ENCODE measurements at regions not wholly inside any gene's neighbourhood (a gene's known extent, or its start where the extent isn't known, plus 50 kb on each side); places are given as distances from the start of the nearest gene placed in this dataset.

- Histone ChIP-seq H3K4me3 (ENCODE audit: low read length) (no peak overlapping the region), H3K27me3 (ENCODE audit: control insufficient read depth in 2 of 2, insufficient read depth in 2 of 2, low read length in 2 of 2) (no peaks in the 10 kb centered on the region), H3K27ac (ENCODE audit: low read depth, low read length) (no peak overlapping the region), H3K9me3 (ENCODE audit: control insufficient read depth in 2 of 3, low read length in 3 of 3) (no peaks in the 10 kb centered on the region), H3K4me1 (ENCODE audit: control insufficient read depth in 2 of 2, insufficient read depth in 2 of 2, low read length in 2 of 2) (no peaks in the 10 kb centered on the region), H3K36me3 (ENCODE audit: control insufficient read depth in 2 of 3, insufficient read depth in 3 of 3, low read length in 3 of 3) (no peaks in the 10 kb centered on the region)
- Mint-ChIP-seq H3K27me3 (no peaks in the 10 kb centered on the region), H3K4me1 (no peaks in the 10 kb centered on the region), H3K9me3 (peaks cover 0 to 5% (median 0%) of the 10 kb centered on the region in 11 donors), H3K27ac (no peak overlapping the region), H3K36me3 (no peaks in the 10 kb centered on the region), H3K4me3 (no peak overlapping the region)
- ChIA-PET CTCF (no interaction called here), POLR2A (interaction anchor here (0.6 kb wide), 1 partner anchor 406 kb away, joined by 6 read pairs; no protein-coding TSS in a partner anchor)
- intact Hi-C loops (cut with micrococcal nuclease), result no loop called here
- ATAC-seq (no peak), DNase-seq (no peak)
Observed at GRCh38 chr9:29981013-29981412, 2403.4 kb upstream of the ACO1 start.

GRCh38 chr9:29999645-30000044 is 2384.8 kb upstream of the ACO1 start:
- no peak for ATAC-seq
- Histone ChIP-seq H3K27ac (ENCODE audit: low read depth, low read length) (no peak overlapping the region), H3K27me3 (ENCODE audit: control insufficient read depth in 2 of 2, insufficient read depth in 2 of 2, low read length in 2 of 2) (no peaks in the 10 kb centered on the region), H3K4me3 (ENCODE audit: low read length) (no peak overlapping the region), H3K4me1 (ENCODE audit: control insufficient read depth in 2 of 2, insufficient read depth in 2 of 2, low read length in 2 of 2) (no peaks in the 10 kb centered on the region), H3K9me3 (ENCODE audit: control insufficient read depth in 2 of 3, low read length in 3 of 3) (no peaks in the 10 kb centered on the region), H3K36me3 (ENCODE audit: control insufficient read depth in 2 of 3, insufficient read depth in 3 of 3, low read length in 3 of 3) (no peaks in the 10 kb centered on the region)
- no peak overlapping the region for H3K4me3 Mint-ChIP-seq
- ChIA-PET POLR2A (no interaction called here), CTCF (no interaction called here)
- no peaks in the 10 kb centered on the region for H3K36me3 Mint-ChIP-seq
- peaks cover 0 to 17% (median 9%) of the 10 kb centered on the region in 11 donors for H3K9me3 Mint-ChIP-seq
- intact Hi-C loops (cut with micrococcal nuclease), result no loop called here
- H3K27ac Mint-ChIP-seq, result no peak overlapping the region
- DNase-seq, result no peak
- no peaks in the 10 kb centered on the region for H3K4me1 Mint-ChIP-seq
- H3K27me3 Mint-ChIP-seq, result no peaks in the 10 kb centered on the region

- no peak for ATAC-seq
Observed at GRCh38 chr9:30010691-30011090, 2373.8 kb upstream of the ACO1 start.

DNA sequence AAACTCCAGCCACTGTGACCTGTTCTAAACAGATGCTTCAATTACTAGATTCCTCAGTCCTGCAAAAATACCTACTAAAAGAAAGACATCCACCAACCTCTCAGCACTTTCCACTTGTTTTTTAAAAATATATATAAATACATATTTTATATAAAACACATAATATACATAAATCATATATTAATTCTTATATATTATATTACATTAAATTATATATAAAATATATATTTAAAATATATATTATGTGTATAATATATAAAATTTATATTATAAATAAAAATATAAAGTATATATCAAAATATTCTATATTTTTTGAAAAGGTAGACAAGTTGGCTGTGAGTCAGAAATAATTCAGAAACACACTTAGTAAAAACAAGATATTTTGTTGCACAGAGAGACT is 2371.8 kb upstream of the ACO1 start:
- DNase-seq (no peak), ATAC-seq (no peak)
- no peaks in the 10 kb centered on the region for H3K4me1 Mint-ChIP-seq
- CTCF ChIA-PET, result no interaction called here
- H3K27ac ChIP-seq (ENCODE audit: low read depth, low read length), result no peak overlapping the region
- H3K9me3 ChIP-seq (ENCODE audit: control insufficient read depth in 2 of 3, low read length in 3 of 3), result no peaks in the 10 kb centered on the region
- no peaks in the 10 kb centered on the region for H3K4me1 ChIP-seq (ENCODE audit: control insufficient read depth in 2 of 2, insufficient read depth in 2 of 2, low read length in 2 of 2)
- POLR2A ChIA-PET, result no interaction called here
- H3K4me3 ChIP-seq (ENCODE audit: low read length), result no peak overlapping the region
- no peaks in the 10 kb centered on the region for H3K36me3 Mint-ChIP-seq
- H3K27ac Mint-ChIP-seq, result no peak overlapping the region
- H3K36me3 ChIP-seq (ENCODE audit: control insufficient read depth in 2 of 3, insufficient read depth in 3 of 3, low read length in 3 of 3), result no peaks in the 10 kb centered on the region
- H3K27me3 Mint-ChIP-seq, result no peaks in the 10 kb centered on the region
- intact Hi-C loops (cut with micrococcal nuclease), result no loop called here
- H3K27me3 ChIP-seq (ENCODE audit: control insufficient read depth in 2 of 2, insufficient read depth in 2 of 2, low read length in 2 of 2), result no peaks in the 10 kb centered on the region
- H3K9me3 Mint-ChIP-seq, result no peaks in the 10 kb centered on the region
- H3K4me3 Mint-ChIP-seq, result no peak overlapping the region

More at GRCh38 chr9:30010691-30011090, 2373.8 kb upstream of the ACO1 start:
- DNase-seq, result no peak
- H3K4me1 Mint-ChIP-seq, result no peaks in the 10 kb centered on the region
- no peaks in the 10 kb centered on the region for H3K4me1 ChIP-seq (ENCODE audit: control insufficient read depth in 2 of 2, insufficient read depth in 2 of 2, low read length in 2 of 2)
- H3K36me3 ChIP-seq (ENCODE audit: control insufficient read depth in 2 of 3, insufficient read depth in 3 of 3, low read length in 3 of 3), result no peaks in the 10 kb centered on the region
- no peaks in the 10 kb centered on the region for H3K36me3 Mint-ChIP-seq
- H3K27ac ChIP-seq (ENCODE audit: low read depth, low read length), result no peak overlapping the region
- CTCF ChIA-PET, result no interaction called here
- H3K4me3 ChIP-seq (ENCODE audit: low read length), result no peak overlapping the region
- H3K27me3 Mint-ChIP-seq, result no peaks in the 10 kb centered on the region
- intact Hi-C loops (cut with micrococcal nuclease), result no loop called here
- no peaks in the 10 kb centered on the region for H3K27me3 ChIP-seq (ENCODE audit: control insufficient read depth in 2 of 2, insufficient read depth in 2 of 2, low read length in 2 of 2)
- H3K9me3 Mint-ChIP-seq, result no peaks in the 10 kb centered on the region
- H3K9me3 ChIP-seq (ENCODE audit: control insufficient read depth in 2 of 3, low read length in 3 of 3), result no peaks in the 10 kb centered on the region
- no peak overlapping the region for H3K4me3 Mint-ChIP-seq
- POLR2A ChIA-PET, result no interaction called here
- H3K27ac Mint-ChIP-seq, result no peak overlapping the region

- Histone ChIP-seq H3K36me3 (ENCODE audit: control insufficient read depth in 2 of 3, insufficient read depth in 3 of 3, low read length in 3 of 3) (no peaks in the 10 kb centered on the region), H3K27me3 (ENCODE audit: control insufficient read depth in 2 of 2, insufficient read depth in 2 of 2, low read length in 2 of 2) (no peaks in the 10 kb centered on the region), H3K4me3 (ENCODE audit: low read length) (no peak overlapping the region), H3K27ac (ENCODE audit: low read depth, low read length) (no peak overlapping the region), H3K9me3 (ENCODE audit: control insufficient read depth in 2 of 3, low read length in 3 of 3) (no peaks in the 10 kb centered on the region), H3K4me1 (ENCODE audit: control insufficient read depth in 2 of 2, insufficient read depth in 2 of 2, low read length in 2 of 2) (no peaks in the 10 kb centered on the region)
- H3K27me3 Mint-ChIP-seq, result no peaks in the 10 kb centered on the region
- no peaks in the 10 kb centered on the region for H3K9me3 Mint-ChIP-seq
- intact Hi-C loops (cut with micrococcal nuclease), result no loop called here
- no peak overlapping the region for H3K27ac Mint-ChIP-seq
- no peaks in the 10 kb centered on the region for H3K4me1 Mint-ChIP-seq
- ChIA-PET POLR2A (no interaction called here), CTCF (no interaction called here)
- H3K36me3 Mint-ChIP-seq, result no peaks in the 10 kb centered on the region
- DNase-seq, result no peak
- no peak for ATAC-seq
- H3K4me3 Mint-ChIP-seq, result no peak overlapping the region
Observed at GRCh38 chr9:30015073-30015472, 2369.4 kb upstream of the ACO1 start.

DNA sequence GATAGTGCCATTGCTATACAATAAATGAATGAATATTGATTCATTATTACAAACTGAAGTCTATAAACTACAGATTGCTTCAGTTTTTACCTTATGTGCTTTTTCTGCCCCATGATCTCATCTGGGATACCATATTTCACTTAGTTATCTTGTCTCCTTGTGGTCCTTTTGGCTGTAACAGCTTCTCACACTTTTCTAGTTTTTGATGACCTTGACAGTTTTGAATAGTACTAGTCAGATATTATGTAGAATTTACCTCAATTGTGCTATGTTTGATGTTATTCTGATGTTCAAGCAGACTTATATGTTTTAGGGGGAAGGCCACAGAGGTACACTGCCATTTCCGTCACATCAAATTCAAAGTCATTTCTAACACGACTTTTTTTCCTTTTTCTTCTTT is 2364.3 kb upstream of the ACO1 start:
- Histone ChIP-seq H3K27ac (ENCODE audit: low read depth, low read length) (no peak overlapping the region), H3K9me3 (ENCODE audit: control insufficient read depth in 2 of 3, low read length in 3 of 3) (no peaks in the 10 kb centered on the region), H3K27me3 (ENCODE audit: control insufficient read depth in 2 of 2, insufficient read depth in 2 of 2, low read length in 2 of 2) (no peaks in the 10 kb centered on the region), H3K36me3 (ENCODE audit: control insufficient read depth in 2 of 3, insufficient read depth in 3 of 3, low read length in 3 of 3) (no peaks in the 10 kb centered on the region), H3K4me3 (ENCODE audit: low read length) (no peak overlapping the region), H3K4me1 (ENCODE audit: control insufficient read depth in 2 of 2, insufficient read depth in 2 of 2, low read length in 2 of 2) (no peaks in the 10 kb centered on the region)
- Mint-ChIP-seq H3K27me3 (no peaks in the 10 kb centered on the region), H3K9me3 (peaks cover 0 to 4% (median 0%) of the 10 kb centered on the region in 11 donors), H3K4me3 (no peak overlapping the region), H3K27ac (no peak overlapping the region), H3K36me3 (no peaks in the 10 kb centered on the region), H3K4me1 (no peaks in the 10 kb centered on the region)
- ChIA-PET POLR2A (no interaction called here), CTCF (no interaction called here)
- intact Hi-C loops (cut with micrococcal nuclease), result no loop called here
- no peak for ATAC-seq
- DNase-seq, result no peak

GRCh38 chr9:30035761-30036160 is 2348.7 kb upstream of the ACO1 start:
- CTCF ChIA-PET, result no interaction called here
- no peaks in the 10 kb centered on the region for H3K27me3 ChIP-seq (ENCODE audit: control insufficient read depth in 2 of 2, insufficient read depth in 2 of 2, low read length in 2 of 2)
- Mint-ChIP-seq H3K9me3 (peaks cover 0 to 13% (median 5%) of the 10 kb centered on the region in 11 donors), H3K4me3 (no peak overlapping the region), H3K27ac (no peak overlapping the region), H3K4me1 (no peaks in the 10 kb centered on the region), H3K27me3 (no peaks in the 10 kb centered on the region), H3K36me3 (no peaks in the 10 kb centered on the region)
- H3K36me3 ChIP-seq (ENCODE audit: control insufficient read depth in 2 of 3, insufficient read depth in 3 of 3, low read length in 3 of 3), result no peaks in the 10 kb centered on the region
- intact Hi-C loops (cut with micrococcal nuclease), result no loop called here
- POLR2A ChIA-PET, result no interaction called here
- no peak for DNase-seq
- no peak overlapping the region for H3K27ac ChIP-seq (ENCODE audit: low read depth, low read length)
- H3K4me3 ChIP-seq (ENCODE audit: low read length), result no peak overlapping the region
- no peaks in the 10 kb centered on the region for H3K4me1 ChIP-seq (ENCODE audit: control insufficient read depth in 2 of 2, insufficient read depth in 2 of 2, low read length in 2 of 2)
- ATAC-seq, result no peak
- H3K9me3 ChIP-seq (ENCODE audit: control insufficient read depth in 2 of 3, low read length in 3 of 3), result no peaks in the 10 kb centered on the region
